ENCODE measurements at regions not wholly inside any gene's neighbourhood (a gene's known extent, or its start where the extent isn't known, plus 50 kb on each side); places are given as distances from the start of the nearest gene placed in this dataset.

DNA sequence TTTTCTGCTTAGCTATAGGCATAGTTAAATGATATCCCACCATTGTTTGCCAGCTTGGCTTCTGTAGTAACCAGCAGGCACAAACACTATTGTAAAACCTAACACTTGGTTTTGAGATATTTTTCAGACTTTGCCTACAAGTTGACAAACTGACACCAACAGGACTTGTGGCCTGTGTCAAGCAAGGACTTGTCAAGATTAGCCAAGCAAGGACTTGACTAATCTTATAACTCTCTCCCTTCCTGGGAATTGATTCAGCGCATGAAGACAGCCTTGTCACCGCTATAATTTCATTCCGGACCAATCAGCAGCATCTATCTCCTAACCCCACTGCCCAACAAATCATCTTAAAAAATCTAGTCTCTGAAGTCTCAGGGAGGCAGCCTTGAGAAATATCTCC, 72.7 kb upstream of the SLITRK1 start:
- Histone ChIP-seq H4K8ac (ENCODE audit: low read depth in 2 of 2, low read length in 2 of 2) (no peak overlapping the region), H2AFZ (replicated peaks; ENCODE audit: low read length, poor library complexity) (no peak overlapping the region), H2BK20ac (ENCODE audit: low read depth, low read length) (no peak overlapping the region), H3K9me3 (ENCODE audit: control insufficient read depth, insufficient read depth, low read length) (no peaks in the 10 kb centered on the region; the same call in 1 of the 2 replicates), H3K4me1 (ENCODE audit: control insufficient read depth, insufficient read depth, low read length) (no peaks in the 10 kb centered on the region), H3K4ac (ENCODE audit: low read depth, low read length) (no peak overlapping the region), H3K36me3 (ENCODE audit: control insufficient read depth, insufficient read depth, low read length) (no peaks in the 10 kb centered on the region), H3K79me1 (ENCODE audit: low read depth in 1 of 2, low read length in 2 of 2) (no peaks in the 10 kb centered on the region), H3K9me1 (ENCODE audit: insufficient read depth, low read length) (no peaks in the 10 kb centered on the region), H3K4me3 (ENCODE audit: insufficient read depth, low read depth, low read length) (no peak overlapping the region), H2BK120ac (ENCODE audit: low read depth, low read length) (no peak overlapping the region), H4K20me1 (ENCODE audit: insufficient read depth, low read length) (no peaks in the 10 kb centered on the region), H3K27me3 (ENCODE audit: control insufficient read depth, insufficient read depth, low read length) (no peaks in the 10 kb centered on the region), H2BK5ac (ENCODE audit: low read depth, low read length, poor library complexity, severe bottlenecking) (no peak overlapping the region), H2AK9ac (replicated peaks; ENCODE audit: low read depth, low read length, poor library complexity) (no peak overlapping the region), H3K18ac (ENCODE audit: low read depth, low read length) (no peak overlapping the region), H4K5ac (ENCODE audit: low read depth, low read length) (no peak overlapping the region), H3K23ac (ENCODE audit: low read depth, low read length) (no peak overlapping the region), H3K4me2 (ENCODE audit: low read depth, low read length) (no peak overlapping the region), H2AK5ac (ENCODE audit: low read depth, low read length) (no peak overlapping the region), H3K56ac (ENCODE audit: extremely low read depth, insufficient read depth, low read length) (no peak overlapping the region), H3K27ac (ENCODE audit: insufficient read depth, low read length) (no peak overlapping the region), H4K91ac (ENCODE audit: insufficient read depth, low read depth, low read length) (no peak overlapping the region), H3K14ac (replicated peaks; ENCODE audit: low read depth, low read length) (no peak overlapping the region), H3K9ac (ENCODE audit: low read depth, low read length) (no peak overlapping the region), H2BK15ac (ENCODE audit: low read depth, low read length) (no peak overlapping the region)
- BruUV-seq (replicated peaks): no TSS peak
- POLR2A ChIA-PET (ENCODE audit: unreplicated experiment): no interaction called here
- in situ Hi-C loops (cut with MboI; ENCODE audit: low sequenced_read_pairs): no loop called here
- no peak for DNase-seq
- CTCF ChIA-PET: no interaction called here
- TF ChIP-seq MXI1 (IDR thresholded peaks at IDR 0.05; ENCODE audit: borderline replicate concordance, low read depth, low read length): no peak
- TF ChIP-seq RAD21 (IDR thresholded peaks at IDR 0.05; ENCODE audit: low read length): no peak
- TF ChIP-seq CHD1 (IDR thresholded peaks at IDR 0.05; ENCODE audit: low read depth, low read length): no peak
- no peak for TF ChIP-seq RFX5 (IDR thresholded peaks at IDR 0.05; ENCODE audit: low read depth, low read length)
- intact Hi-C loops (cut with micrococcal nuclease): no loop called here
- WGBS, 2 experiments (ENCODE audit: extremely low coverage in 2 of 2, insufficient read length in 1 of 2): 80% methylated on average over 2 of the region's 3 CpGs; no CpG with 5 or more reads in 1 of the 2 experiments
- dilution Hi-C loops (cut with HindIII; ENCODE audit: low sequenced_read_pairs, unreplicated experiment): no loop called here
- no peak for ATAC-seq (ENCODE audit: low read depth)

Measured in IMR-90 (cell line).